Neural cell (in vitro differentiated cells): ENCODE measurements at regions not wholly inside any gene's neighbourhood (a gene's known extent, or its start where the extent isn't known, plus 50 kb on each side); places are given as distances from the start of the nearest gene placed in this dataset.

Experiments used
- H2AFZ ChIP-seq: fragments of 200-600, 300-800 bp; sonication (generic), shearing (Covaris generic); 2 replicates; pipeline ENCODE4 v1.6.0; 2014; ENCODE audit warnings: low read depth, mild to moderate bottlenecking, antibody characterized with exemption, low read length, moderate library complexity
- H3F3A ChIP-seq: fragments of 200-600 bp; shearing (Covaris generic); 2 replicates; pipeline ENCODE4 v1.6.1; 2016; ENCODE audit warnings: mild to moderate bottlenecking, moderate library complexity, mixed read lengths, antibody characterized with exemption, low read length; ENCODE audit not compliant: insufficient read depth, poor library complexity, severe bottlenecking
- H3K27ac ChIP-seq: fragments of 200-600, 300-800 bp; sonication (generic), shearing (Covaris generic); 2 replicates; pipeline ENCODE4 v1.5.1; 2014; ENCODE audit warnings: mild to moderate bottlenecking, low read length, moderate library complexity
- H3K27me3 ChIP-seq: fragments of 300-800, 200-600 bp; sonication (generic), shearing (Covaris generic); 2 replicates; pipeline ENCODE4 v1.6.0; 2014; ENCODE audit warnings: mild to moderate bottlenecking, low read depth, low read length, moderate library complexity; ENCODE audit not compliant: insufficient read depth
- H3K36me3 ChIP-seq: fragments of 300-800, 200-600 bp; sonication (generic), shearing (Covaris generic); 2 replicates; pipeline ENCODE4 v1.5.1; 2014; ENCODE audit warnings: mild to moderate bottlenecking, antibody characterized with exemption, low read length, moderate library complexity; ENCODE audit not compliant: insufficient read depth
- H3K4me2 ChIP-seq: fragments of 300-800, 200-600 bp; sonication (generic), shearing (Covaris generic); 2 replicates; pipeline ENCODE4 v1.6.0; 2014; ENCODE audit warnings: mild to moderate bottlenecking, low read length
- H3K4me3 ChIP-seq: fragments of 300-800, 200-600 bp; sonication (generic), shearing (Covaris generic); 2 replicates; pipeline ENCODE4 v1.5.1; 2014; ENCODE audit warnings: mild to moderate bottlenecking, low read length, moderate library complexity
- H3K79me2 ChIP-seq: fragments of 200-600 bp; shearing (Covaris generic); replicated peaks from 2 replicates; pipeline ENCODE4 v1.6.0; 2014; ENCODE audit warnings: mild to moderate bottlenecking, low read length, moderate library complexity; ENCODE audit not compliant: insufficient read depth
- H3K9ac ChIP-seq: fragments of 300-800, 200-600 bp; sonication (generic), shearing (Covaris generic); 2 replicates; pipeline ENCODE4 v1.6.1; 2016; ENCODE audit warnings: mild to moderate bottlenecking, low read length, mixed read lengths
- H3K9me2 ChIP-seq: fragments of 200-600 bp; shearing (Covaris generic); 2 replicates; pipeline ENCODE4 v1.6.1; 2016; ENCODE audit warnings: mild to moderate bottlenecking, low read length, mixed read lengths; ENCODE audit not compliant: insufficient read depth
- H3K9me3 ChIP-seq: fragments of 200-600, 300-800 bp; sonication (generic), shearing (Covaris generic); 2 replicates; pipeline ENCODE4 v1.6.1; 2016; ENCODE audit warnings: mild to moderate bottlenecking, mixed run types, low read length, moderate library complexity, mixed read lengths
- H4K20me1 ChIP-seq: fragments of 200-600 bp; shearing (Covaris generic); 2 replicates; pipeline ENCODE4 v1.6.1; 2016; ENCODE audit warnings: mild to moderate bottlenecking, mixed run types; ENCODE audit not compliant: insufficient read depth
- EP300 ChIP-seq: fragments of 450-650 bp; conservative IDR thresholded peaks from 2 replicates; pipeline ENCODE4 v1.6.1; 2014; ENCODE audit warnings: antibody characterized with exemption, mild to moderate bottlenecking, moderate library complexity; ENCODE audit not compliant: poor library complexity, severe bottlenecking
- EZH2 ChIP-seq: fragments of 200-600, 300-800 bp; shearing (Covaris generic), sonication (generic); IDR thresholded peaks from 2 replicates; pipeline ENCODE4 v1.6.1; 2014; ENCODE audit warnings: antibody characterized with exemption, low read length, borderline replicate concordance, mild to moderate bottlenecking; ENCODE audit not compliant: insufficient read depth, poor library complexity, severe bottlenecking
- MXI1 ChIP-seq: fragments of 450-650 bp; conservative IDR thresholded peaks from 2 replicates; pipeline ENCODE4 v1.6.1; 2014; ENCODE audit warnings: antibody characterized with exemption, mild to moderate bottlenecking; ENCODE audit not compliant: poor library complexity, severe bottlenecking
- POLR2AphosphoS5 ChIP-seq: IDR thresholded peaks from 2 replicates; pipeline ENCODE4 v1.6.1; 2012
- RAD21 ChIP-seq: fragments of 450-650 bp; conservative IDR thresholded peaks from 2 replicates; pipeline ENCODE4 v1.6.1; 2014; ENCODE audit warnings: antibody characterized with exemption, mild to moderate bottlenecking, moderate library complexity
- SMC3 ChIP-seq: fragments of 450-650 bp; conservative IDR thresholded peaks from 2 replicates; pipeline ENCODE4 v1.6.1; 2014; ENCODE audit warnings: antibody characterized with exemption, mild to moderate bottlenecking, moderate library complexity; ENCODE audit not compliant: poor library complexity
- TAF1 ChIP-seq: IDR thresholded peaks from 2 replicates; pipeline ENCODE4 v1.6.1; 2012; ENCODE audit warnings: low read depth
- TF ChIP-seq, protein P1 (sequence below): fragments of 450-650 bp; IDR thresholded peaks from 2 replicates; pipeline ENCODE4 v1.5.1; 2014; ENCODE audit warnings: antibody characterized with exemption, mild to moderate bottlenecking, moderate library complexity; ENCODE audit not compliant: poor library complexity, severe bottlenecking
- TF ChIP-seq, protein P2 (sequence below): IDR thresholded peaks from 2 replicates; pipeline ENCODE4 v1.6.1; 2012; ENCODE audit warnings: borderline replicate concordance

- no peak overlapping the region for H3K9ac ChIP-seq
- TF ChIP-seq, protein P1, sequence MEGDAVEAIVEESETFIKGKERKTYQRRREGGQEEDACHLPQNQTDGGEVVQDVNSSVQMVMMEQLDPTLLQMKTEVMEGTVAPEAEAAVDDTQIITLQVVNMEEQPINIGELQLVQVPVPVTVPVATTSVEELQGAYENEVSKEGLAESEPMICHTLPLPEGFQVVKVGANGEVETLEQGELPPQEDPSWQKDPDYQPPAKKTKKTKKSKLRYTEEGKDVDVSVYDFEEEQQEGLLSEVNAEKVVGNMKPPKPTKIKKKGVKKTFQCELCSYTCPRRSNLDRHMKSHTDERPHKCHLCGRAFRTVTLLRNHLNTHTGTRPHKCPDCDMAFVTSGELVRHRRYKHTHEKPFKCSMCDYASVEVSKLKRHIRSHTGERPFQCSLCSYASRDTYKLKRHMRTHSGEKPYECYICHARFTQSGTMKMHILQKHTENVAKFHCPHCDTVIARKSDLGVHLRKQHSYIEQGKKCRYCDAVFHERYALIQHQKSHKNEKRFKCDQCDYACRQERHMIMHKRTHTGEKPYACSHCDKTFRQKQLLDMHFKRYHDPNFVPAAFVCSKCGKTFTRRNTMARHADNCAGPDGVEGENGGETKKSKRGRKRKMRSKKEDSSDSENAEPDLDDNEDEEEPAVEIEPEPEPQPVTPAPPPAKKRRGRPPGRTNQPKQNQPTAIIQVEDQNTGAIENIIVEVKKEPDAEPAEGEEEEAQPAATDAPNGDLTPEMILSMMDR, result no peak
- H4K20me1 ChIP-seq, result no peaks in the 10 kb centered on the region
- no peak overlapping the region for H3K4me3 ChIP-seq
- no peaks in the 10 kb centered on the region for H3K36me3 ChIP-seq
- H2AFZ ChIP-seq, result no peak overlapping the region
- no peaks in the 10 kb centered on the region for H3K27me3 ChIP-seq
- H3K79me2 ChIP-seq, result no peaks in the 10 kb centered on the region
- no peaks in the 10 kb centered on the region for H3F3A ChIP-seq
- no peak overlapping the region for H3K4me2 ChIP-seq
- H3K9me2 ChIP-seq, result no peaks in the 10 kb centered on the region
- H3K9me3 ChIP-seq, result no peaks in the 10 kb centered on the region
- no peak overlapping the region for H3K27ac ChIP-seq
Measured at GRCh38 chr1:36602184-36602583, 119.5 kb upstream of the CSF3R start.

GRCh38 chr1:36599828-36600227, 117.1 kb upstream of the CSF3R start:
- no peaks in the 10 kb centered on the region for H3K79me2 ChIP-seq
- H3K9ac ChIP-seq, result no peak overlapping the region
- no peaks in the 10 kb centered on the region for H3K27me3 ChIP-seq
- H3K27ac ChIP-seq, result no peak overlapping the region
- no peaks in the 10 kb centered on the region for H3K36me3 ChIP-seq
- no peak overlapping the region for H3K4me2 ChIP-seq
- TF ChIP-seq EP300 (no peak), MXI1 (no peak), TAF1 (no peak), RAD21 (no peak), POLR2AphosphoS5 (no peak), SMC3 (no peak), EZH2 (no peak)
- TF ChIP-seq, protein P1, result no peak
- TF ChIP-seq, protein P2, sequence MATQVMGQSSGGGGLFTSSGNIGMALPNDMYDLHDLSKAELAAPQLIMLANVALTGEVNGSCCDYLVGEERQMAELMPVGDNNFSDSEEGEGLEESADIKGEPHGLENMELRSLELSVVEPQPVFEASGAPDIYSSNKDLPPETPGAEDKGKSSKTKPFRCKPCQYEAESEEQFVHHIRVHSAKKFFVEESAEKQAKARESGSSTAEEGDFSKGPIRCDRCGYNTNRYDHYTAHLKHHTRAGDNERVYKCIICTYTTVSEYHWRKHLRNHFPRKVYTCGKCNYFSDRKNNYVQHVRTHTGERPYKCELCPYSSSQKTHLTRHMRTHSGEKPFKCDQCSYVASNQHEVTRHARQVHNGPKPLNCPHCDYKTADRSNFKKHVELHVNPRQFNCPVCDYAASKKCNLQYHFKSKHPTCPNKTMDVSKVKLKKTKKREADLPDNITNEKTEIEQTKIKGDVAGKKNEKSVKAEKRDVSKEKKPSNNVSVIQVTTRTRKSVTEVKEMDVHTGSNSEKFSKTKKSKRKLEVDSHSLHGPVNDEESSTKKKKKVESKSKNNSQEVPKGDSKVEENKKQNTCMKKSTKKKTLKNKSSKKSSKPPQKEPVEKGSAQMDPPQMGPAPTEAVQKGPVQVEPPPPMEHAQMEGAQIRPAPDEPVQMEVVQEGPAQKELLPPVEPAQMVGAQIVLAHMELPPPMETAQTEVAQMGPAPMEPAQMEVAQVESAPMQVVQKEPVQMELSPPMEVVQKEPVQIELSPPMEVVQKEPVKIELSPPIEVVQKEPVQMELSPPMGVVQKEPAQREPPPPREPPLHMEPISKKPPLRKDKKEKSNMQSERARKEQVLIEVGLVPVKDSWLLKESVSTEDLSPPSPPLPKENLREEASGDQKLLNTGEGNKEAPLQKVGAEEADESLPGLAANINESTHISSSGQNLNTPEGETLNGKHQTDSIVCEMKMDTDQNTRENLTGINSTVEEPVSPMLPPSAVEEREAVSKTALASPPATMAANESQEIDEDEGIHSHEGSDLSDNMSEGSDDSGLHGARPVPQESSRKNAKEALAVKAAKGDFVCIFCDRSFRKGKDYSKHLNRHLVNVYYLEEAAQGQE, result no peak
- H3K4me3 ChIP-seq, result no peak overlapping the region
- no peaks in the 10 kb centered on the region for H3F3A ChIP-seq
- H3K9me2 ChIP-seq, result no peaks in the 10 kb centered on the region
- no peak overlapping the region for H2AFZ ChIP-seq
- H4K20me1 ChIP-seq, result no peaks in the 10 kb centered on the region
- H3K9me3 ChIP-seq, result no peaks in the 10 kb centered on the region
